ENCODE measurements at regions not wholly inside any gene's neighbourhood (a gene's known extent, or its start where the extent isn't known, plus 50 kb on each side); places are given as distances from the start of the nearest gene placed in this dataset.
"Not testable (repeated sequence)": the region's sequence is repeated elsewhere in the genome, so short reads cannot be mapped to it uniquely, and the experiment has no call there.

DNA sequence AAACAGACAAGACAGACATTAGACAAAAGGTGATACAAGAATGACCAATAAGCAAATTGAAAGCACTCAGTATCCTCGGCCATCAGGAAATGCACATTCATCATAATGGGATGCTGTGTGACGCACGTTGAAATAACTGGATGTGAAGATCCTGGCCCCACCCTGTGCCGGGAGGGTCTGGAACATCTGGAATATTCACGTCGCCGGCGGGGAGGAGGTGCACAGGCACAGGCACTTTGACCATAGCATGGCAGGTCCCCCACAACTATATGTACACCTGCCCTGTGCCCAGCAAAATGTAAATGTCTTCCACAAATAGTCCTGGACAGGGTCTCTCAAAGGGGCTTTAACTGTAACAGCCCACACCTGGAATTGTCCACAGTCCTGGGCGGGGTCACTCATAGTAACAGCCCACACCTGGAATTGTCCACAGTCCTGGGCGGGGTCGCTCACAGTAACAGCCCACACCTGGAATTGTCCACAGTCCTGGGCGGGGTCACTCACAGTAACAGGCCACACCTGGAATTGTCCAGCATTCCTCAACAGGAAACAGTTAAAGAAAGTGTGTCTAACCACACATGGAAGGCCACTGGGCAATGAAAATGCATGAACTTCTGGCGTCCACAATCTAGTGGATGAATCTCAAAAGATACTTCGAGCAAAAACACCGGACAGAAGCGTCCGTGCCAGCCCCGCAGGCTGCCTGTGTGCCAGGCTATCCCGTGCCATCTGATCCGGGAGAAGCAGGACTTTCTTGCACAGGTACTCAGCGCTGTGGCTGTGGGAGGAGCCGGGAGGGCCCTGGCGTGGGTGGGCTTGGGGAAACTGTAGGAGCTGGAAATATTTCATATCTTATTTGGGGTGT, 113.4 kb downstream of the RTP5 start:
- DNase-seq = no peak
- peaks cover 5% of the 10 kb centered on the region for H3K27me3 Mint-ChIP-seq (ENCODE audit: unreplicated experiment)
- TF ChIP-seq, protein P1, sequence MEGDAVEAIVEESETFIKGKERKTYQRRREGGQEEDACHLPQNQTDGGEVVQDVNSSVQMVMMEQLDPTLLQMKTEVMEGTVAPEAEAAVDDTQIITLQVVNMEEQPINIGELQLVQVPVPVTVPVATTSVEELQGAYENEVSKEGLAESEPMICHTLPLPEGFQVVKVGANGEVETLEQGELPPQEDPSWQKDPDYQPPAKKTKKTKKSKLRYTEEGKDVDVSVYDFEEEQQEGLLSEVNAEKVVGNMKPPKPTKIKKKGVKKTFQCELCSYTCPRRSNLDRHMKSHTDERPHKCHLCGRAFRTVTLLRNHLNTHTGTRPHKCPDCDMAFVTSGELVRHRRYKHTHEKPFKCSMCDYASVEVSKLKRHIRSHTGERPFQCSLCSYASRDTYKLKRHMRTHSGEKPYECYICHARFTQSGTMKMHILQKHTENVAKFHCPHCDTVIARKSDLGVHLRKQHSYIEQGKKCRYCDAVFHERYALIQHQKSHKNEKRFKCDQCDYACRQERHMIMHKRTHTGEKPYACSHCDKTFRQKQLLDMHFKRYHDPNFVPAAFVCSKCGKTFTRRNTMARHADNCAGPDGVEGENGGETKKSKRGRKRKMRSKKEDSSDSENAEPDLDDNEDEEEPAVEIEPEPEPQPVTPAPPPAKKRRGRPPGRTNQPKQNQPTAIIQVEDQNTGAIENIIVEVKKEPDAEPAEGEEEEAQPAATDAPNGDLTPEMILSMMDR (IDR thresholded peaks at IDR 0.05; ENCODE audit: partially characterized antibody, unreplicated experiment) = no peak
- H3K27ac Mint-ChIP-seq (ENCODE audit: unreplicated experiment) = no peak overlapping the region
- no peaks in the 10 kb centered on the region for H3K36me3 Mint-ChIP-seq (ENCODE audit: unreplicated experiment)
- H3K4me1 Mint-ChIP-seq (ENCODE audit: low read depth, unreplicated experiment) = no peaks in the 10 kb centered on the region
- H3K9me3 Mint-ChIP-seq (ENCODE audit: unreplicated experiment) = no peaks in the 10 kb centered on the region
- H3K4me3 Mint-ChIP-seq (ENCODE audit: unreplicated experiment) = no peak overlapping the region

DNA sequence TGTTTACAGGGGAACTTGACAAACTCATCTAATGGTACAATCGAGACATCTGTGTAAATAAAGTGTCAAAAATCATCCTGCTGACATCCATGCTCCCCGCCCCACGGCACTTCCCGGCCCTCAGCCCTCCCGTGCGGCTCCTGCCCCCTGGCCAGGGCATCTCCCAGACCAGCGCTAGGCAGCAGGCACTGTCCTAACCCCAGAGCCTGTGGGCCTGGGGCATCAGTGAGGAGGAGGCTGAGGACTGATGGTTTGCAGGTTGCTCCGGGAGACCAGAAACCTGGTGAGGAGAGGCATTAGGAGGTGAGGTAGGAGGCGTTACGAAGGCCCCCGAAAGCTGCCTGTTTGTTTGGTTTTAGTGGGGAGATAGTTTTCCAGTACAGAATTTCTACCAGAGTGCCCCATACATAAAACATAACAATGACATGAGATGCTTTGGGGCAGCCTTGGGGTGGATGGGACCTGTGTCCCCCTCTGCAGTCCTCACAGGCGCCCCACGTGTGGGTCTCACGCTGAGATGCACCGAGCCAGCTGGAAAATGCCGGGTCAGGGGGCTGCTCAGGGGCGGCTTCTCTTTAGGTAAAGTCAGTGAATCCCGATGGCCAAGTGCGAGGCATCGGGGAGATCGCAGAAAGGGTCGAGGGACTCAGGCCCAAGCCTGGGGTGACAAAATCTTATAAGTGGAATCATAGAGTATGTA, 114.2 kb downstream of the RTP5 start:
- H3K36me3 Mint-ChIP-seq (ENCODE audit: unreplicated experiment) = no peaks in the 10 kb centered on the region
- peaks cover 2% of the 10 kb centered on the region for H3K9me3 Mint-ChIP-seq (ENCODE audit: unreplicated experiment)
- TF ChIP-seq, protein P1 (IDR thresholded peaks at IDR 0.05; ENCODE audit: partially characterized antibody, unreplicated experiment) = no peak
- no peak overlapping the region for H3K27ac Mint-ChIP-seq (ENCODE audit: unreplicated experiment)
- no peaks in the 10 kb centered on the region for H3K4me1 Mint-ChIP-seq (ENCODE audit: low read depth, unreplicated experiment)
- H3K4me3 Mint-ChIP-seq (ENCODE audit: unreplicated experiment) = no peak overlapping the region
- H3K27me3 Mint-ChIP-seq (ENCODE audit: unreplicated experiment) = peaks cover 5% of the 10 kb centered on the region
- DNase-seq = no peak

DNA sequence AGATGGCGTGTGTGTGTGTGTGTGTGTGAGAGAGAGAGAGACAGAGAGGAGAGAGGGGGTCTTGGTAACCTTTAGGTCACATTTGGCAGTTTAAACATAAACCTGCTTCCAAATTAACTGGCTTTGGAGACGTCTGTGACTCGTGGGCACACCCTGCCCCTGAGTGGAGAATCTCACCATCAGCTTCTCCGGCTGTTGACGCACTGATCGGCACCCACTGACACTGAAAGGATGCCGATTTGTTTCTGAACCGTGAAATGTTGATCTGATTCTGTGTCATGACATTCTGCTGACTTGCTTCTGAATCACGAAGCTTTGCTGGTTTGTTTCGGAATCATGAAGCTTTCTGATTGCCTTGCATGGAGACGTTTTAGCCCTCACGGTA, 114.7 kb downstream of the RTP5 start:
- Mint-ChIP-seq H3K27ac (ENCODE audit: unreplicated experiment) (no peak overlapping the region), H3K27me3 (ENCODE audit: unreplicated experiment) (peaks cover 5% of the 10 kb centered on the region), H3K9me3 (ENCODE audit: unreplicated experiment) (peaks cover 2% of the 10 kb centered on the region), H3K4me3 (ENCODE audit: unreplicated experiment) (no peak overlapping the region), H3K4me1 (ENCODE audit: low read depth, unreplicated experiment) (no peaks in the 10 kb centered on the region), H3K36me3 (ENCODE audit: unreplicated experiment) (no peaks in the 10 kb centered on the region)
- no peak for DNase-seq
- TF ChIP-seq, protein P1 (IDR thresholded peaks at IDR 0.05; ENCODE audit: partially characterized antibody, unreplicated experiment) = no peak

DNA sequence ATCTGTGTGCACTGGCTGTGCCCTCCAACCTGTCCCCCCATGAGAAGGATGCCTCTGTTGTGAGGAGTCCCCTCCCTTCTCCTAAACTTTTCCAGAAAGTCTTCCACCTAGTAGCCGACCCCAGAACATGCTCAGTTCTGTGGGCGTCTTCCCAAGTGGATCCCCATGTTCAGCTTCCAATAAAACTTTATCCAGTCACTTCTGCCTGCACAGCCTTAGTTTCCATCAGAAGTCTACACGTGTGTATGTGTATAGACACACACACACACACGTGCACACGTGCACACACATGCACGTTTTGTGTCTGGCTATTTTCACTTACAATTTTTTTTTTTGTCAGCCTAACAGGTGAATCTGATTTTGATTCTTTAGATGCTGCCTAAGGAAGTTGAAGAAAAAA, 115.1 kb downstream of the RTP5 start:
- no peak for DNase-seq
- H3K27me3 Mint-ChIP-seq (ENCODE audit: unreplicated experiment) = peaks cover 5% of the 10 kb centered on the region
- peaks cover 2% of the 10 kb centered on the region for H3K9me3 Mint-ChIP-seq (ENCODE audit: unreplicated experiment)
- no peaks in the 10 kb centered on the region for H3K36me3 Mint-ChIP-seq (ENCODE audit: unreplicated experiment)
- TF ChIP-seq, protein P1 (IDR thresholded peaks at IDR 0.05; ENCODE audit: partially characterized antibody, unreplicated experiment) = no peak
- H3K4me3 Mint-ChIP-seq (ENCODE audit: unreplicated experiment) = no peak overlapping the region
- no peaks in the 10 kb centered on the region for H3K4me1 Mint-ChIP-seq (ENCODE audit: low read depth, unreplicated experiment)
- no peak overlapping the region for H3K27ac Mint-ChIP-seq (ENCODE audit: unreplicated experiment)

DNA sequence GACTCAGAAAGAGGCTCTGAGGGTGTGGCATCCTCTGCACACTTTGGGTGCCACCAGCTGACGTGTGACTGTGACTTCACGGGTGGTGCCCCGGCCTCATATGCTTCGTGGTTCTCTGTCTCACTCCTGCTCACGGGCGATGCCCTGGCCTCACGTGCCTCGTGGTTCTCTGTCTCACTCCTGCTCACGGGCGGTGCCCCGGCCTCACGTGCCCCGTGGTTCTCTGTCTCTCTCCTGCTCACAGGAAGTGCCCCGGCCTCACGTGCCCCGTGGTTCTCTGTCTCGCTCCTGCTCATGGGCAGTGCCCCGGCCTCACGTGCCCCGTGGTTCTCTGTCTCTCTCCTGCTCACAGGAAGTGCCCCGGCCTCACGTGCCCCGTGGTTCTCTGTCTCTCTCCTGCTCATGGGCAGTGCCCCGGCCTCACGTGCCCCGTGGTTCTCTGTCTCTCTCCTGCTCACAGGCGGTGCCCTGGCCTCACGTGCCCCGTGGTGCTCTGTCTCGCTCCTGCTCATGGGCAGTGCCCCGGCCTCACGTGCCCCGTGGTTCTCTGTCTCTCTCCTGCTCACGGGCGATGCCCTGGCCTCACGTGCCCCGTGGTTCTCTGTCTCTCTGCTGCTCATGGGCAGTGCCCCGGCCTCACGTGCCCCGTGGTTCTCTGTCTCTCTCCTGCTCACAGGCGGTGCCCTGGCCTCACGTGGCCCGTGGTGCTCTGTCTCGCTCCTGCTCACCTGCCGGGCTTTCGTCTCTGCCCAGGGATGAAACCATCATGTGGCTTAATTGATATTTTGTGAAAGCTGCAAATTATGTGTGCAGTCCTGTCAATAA, 115.8 kb downstream of the RTP5 start:
- H3K27ac Mint-ChIP-seq (ENCODE audit: unreplicated experiment); H3K4me1 Mint-ChIP-seq (ENCODE audit: low read depth, unreplicated experiment); H3K27me3 Mint-ChIP-seq (ENCODE audit: unreplicated experiment); H3K4me3 Mint-ChIP-seq (ENCODE audit: unreplicated experiment); DNase-seq; H3K9me3 Mint-ChIP-seq (ENCODE audit: unreplicated experiment); H3K36me3 Mint-ChIP-seq (ENCODE audit: unreplicated experiment): not testable (repeated sequence)
